Fibroblast of skin of scalp (primary cell): ENCODE measurements at regions not wholly inside any gene's neighbourhood (a gene's known extent, or its start where the extent isn't known, plus 50 kb on each side); places are given as distances from the start of the nearest gene placed in this dataset.
"Not testable (repeated sequence)": the region's sequence is repeated elsewhere in the genome, so short reads cannot be mapped to it uniquely, and the experiment has no call there.

Experiments used
- DNase-seq: peaks from one replicate; pipeline ENCODE4 v3.0.0-alpha.2; 2013

DNA sequence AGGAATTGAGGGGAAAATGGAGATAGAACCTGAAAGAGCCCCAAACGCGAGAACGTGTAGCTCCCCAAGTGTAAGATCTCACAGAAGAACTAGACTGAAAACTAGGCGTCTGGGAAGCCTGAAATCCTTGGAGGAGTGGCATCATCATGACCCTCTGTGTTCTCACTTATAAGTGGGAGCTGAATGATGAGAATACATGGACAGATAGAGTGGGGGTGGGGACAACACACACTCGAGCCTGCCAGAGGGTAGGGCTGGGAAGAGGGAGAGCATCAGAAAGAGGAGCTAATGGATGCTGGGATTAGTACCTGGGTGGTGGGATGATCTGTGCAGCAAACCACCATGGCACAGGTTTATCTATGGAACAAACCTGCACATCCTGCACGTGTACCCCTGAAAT lies 258.7 kb upstream of the NOTCH2NLA start:
- DNase-seq: not testable (repeated sequence)

DNA sequence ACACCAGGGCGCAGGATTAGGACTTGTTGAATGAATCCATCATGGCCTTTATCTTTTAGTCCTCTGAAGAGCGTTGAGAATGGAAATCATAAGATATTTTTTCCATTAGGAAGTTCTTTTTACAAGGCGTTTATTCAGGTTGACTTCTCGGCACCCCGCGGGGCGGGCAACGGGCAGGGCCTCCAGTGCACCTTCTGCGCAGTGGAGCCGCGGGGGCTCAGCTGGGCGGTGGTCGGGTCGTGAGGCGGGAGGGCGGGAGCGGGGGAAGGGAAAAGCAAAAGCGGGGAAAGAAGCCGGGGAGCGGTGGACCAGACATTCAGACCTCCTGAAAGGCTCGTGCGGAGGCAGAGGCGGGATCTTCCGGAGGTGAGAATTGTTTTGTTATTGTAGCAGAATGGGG lies 258.3 kb upstream of the NOTCH2NLA start:
- not testable (repeated sequence) for DNase-seq

DNA sequence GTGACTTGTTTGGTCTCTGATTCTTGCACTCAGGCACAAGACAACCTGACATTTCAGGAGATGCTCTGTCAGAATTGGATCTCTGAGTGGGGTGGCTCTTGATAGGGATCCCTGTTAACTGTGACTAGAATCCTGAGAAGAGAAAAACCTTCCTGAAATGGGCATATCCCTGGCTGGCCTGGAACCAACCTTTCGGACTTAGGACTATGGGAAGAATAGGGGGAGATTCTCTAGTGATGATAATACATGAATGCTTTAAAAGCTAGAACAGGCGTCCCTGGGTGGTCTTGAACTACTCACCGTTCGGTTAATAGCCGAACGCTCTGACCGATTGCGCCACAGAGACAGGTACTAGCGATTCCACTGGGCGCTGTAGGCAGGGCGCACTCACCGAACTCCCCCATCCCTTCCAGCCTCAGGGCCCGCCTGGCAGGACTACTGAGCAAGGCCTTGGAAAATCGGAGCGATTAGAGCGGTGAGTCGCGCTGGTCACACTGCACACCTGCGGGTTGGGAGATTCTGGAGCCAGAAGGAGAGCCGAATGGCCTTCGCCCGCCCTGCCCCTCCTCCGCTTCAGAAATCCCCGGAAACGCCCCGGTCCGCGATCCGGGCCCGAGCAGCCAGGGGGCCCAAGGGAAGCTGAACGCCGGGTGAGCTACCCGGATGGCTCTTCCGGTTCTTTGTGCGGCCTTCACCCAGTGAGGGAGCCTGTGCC lies 257.6 kb upstream of the NOTCH2NLA start:
- peak; percentile 4 for DNase-seq

DNA sequence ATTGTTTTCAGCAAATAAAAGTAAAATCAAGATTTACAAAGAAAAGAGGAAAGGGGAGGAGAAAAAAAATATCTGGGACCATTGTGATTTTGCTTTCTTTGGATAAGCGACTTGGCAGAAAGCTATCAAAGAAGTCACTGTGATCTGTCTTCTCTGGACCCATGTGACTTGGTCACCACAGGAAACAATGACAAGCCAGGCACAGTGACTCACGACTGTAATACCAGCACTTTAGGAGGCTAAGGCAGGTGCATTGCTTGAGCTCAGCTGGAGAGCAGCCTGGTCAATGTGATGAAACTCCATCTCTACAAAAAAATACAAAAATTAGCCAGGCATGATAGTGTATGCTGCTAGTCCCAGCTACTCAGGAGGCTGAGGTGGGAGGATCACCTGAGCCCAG lies 255.4 kb upstream of the NOTCH2NLA start:
- DNase-seq: not testable (repeated sequence)

DNA sequence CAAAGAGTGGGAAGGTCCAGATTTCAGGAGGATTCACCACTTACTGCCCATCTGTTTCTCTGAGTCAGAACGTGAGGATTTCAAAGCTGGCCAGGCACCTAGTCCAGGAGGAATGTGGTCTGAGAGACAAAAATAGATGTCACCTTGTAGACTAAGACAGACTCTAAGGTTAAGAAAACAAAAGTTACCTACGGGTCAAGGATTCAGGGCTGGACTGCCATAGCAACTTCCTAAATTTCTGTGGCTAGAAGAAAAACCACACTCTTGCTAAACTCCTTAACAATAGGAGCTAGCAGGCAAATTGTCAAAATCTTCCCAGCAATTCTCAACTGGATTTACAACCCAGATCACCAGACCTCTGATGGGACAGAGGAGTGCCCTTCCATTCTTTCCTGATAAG lies 250.4 kb upstream of the NOTCH2NLA start:
- DNase-seq: not testable (repeated sequence)

DNA sequence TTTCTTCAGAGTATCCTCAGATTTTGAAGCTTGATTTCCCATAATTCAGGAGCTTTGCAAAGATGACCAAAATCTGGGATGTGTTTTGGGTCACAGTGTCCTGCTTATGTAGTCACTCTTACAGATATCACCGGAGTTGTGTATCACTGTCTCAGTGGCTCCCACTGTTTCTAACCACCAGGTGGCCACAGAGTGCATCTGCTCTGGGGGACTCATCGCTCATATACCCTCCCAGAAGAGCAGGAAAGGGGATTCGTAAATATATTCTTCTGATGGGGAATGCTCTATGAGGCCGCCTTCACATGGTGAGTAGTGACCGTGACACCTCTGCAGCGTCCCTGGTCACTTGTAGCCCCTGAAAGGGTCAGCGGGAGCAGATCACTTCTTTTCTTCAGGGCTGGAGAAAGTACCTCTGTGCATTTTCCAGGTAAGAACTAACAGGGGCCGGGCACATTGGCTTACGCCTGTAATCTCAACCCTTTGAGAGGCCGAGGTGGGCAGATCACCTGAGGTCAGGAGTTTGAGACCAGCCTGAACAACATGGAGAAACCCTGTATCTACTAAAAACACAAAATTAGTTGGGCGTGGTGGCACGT lies 249.4 kb upstream of the NOTCH2NLA start:
- DNase-seq: peak; percentile 36

DNA sequence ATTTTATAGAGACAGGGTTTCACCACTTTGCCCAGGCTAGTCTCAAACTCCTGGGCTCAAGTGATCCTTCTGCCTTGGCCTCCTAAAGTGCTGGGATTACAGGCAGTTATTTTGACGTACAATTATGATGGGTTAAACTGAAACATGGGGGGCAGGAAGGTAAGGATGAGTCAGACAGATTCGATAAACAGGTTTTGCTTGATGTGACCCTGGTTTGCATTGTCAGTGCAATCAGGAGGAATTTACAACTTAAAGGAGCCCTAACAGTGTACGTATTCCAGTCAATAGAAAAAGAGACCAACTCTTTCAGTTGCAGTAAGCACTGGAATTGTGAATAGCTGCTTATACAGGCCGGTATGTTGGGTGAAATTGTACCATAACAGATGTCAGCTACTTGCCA lies 246.3 kb upstream of the NOTCH2NLA start:
- not testable (repeated sequence) for DNase-seq

DNA sequence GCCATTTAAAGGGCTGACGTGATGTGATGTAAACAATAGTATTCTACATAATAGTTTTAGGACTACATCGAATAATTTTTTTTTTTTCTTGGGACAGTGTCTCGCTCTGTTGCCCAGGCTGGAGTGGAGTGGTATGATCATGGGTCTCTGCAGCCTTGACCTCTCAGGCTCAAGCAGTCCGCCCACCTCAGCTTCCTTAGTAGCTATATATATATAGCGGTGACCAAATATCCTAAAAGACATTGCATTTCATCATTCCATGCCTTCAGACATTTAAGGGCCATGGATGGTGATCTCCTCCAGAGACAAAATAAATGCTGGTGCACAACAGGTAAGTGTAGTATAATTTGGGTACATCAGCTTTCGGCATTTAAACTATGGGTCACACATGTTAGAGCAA lies 245.4 kb upstream of the NOTCH2NLA start:
- not testable (repeated sequence) for DNase-seq

DNA sequence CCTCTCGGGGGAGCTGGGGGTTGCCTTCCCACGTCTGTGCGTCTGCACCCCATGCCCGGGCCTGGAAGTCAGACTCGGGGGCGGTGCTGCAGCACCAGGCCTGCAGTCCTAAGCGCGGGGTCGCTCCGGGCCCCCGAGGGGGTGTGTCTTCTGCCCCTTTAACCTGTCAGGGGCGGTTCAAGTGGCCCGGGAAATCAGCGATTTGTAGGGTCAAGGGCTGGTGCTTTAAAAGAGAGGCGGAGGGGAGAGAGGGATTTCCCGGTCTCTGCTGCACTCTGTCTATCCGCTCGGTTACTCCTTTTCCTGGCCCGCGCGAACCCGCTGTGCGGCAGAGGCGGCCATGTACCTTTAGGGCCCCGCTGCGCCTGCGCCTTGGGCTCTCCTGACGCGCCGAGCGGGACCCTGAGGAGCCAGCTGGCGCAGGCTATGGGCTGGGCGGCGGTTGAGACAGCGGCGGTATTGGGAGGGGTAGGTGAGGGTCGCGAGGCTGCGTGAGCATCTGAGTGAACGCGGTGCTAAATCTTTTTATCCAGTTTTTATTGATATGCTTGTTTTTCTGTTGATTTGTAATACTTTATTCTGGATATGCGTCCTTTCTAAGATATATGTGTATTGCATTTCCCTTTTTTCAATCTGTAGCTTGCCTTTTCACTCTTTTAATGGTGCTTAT lies 243.5 kb upstream of the NOTCH2NLA start:
- DNase-seq: peak; percentile 52

DNA sequence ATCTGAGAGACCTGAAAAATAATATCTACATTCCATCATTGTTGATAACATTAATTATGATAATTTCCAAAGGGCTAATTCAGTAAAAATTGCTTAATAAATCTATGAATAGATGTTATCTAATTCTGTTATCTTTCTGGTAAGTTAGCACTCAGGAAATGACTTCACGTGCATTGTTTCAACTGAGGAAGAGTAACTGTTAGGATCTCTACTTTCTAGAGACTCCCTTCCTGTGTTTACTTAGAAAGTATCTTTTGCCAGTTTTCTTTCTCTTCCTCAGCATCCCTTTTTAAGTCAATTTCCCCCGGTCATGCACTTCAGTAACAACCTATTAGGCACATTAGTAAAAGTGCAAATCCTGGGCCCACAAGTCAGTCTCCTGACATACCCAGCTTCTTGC lies 231.1 kb upstream of the NOTCH2NLA start:
- not testable (repeated sequence) for DNase-seq

DNA sequence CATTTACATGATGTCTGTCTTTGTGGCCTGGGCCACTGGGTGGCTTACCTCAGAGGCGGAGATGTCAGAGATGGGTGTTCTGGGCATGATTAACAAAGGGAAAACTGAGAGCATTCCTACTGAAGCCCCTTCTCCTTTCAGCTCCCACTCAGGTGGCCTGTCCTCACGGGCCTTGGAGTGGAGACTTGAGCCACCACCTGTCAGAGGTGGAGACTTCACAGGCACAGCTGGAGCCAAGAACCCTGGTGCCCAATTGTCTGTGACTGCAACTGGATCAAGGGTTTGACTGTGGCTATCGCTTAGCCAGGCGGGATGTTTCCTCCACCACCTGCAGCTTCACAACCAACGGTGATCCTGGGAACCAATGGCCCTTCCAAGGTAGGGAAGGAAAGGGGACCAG lies 230.5 kb upstream of the NOTCH2NLA start:
- DNase-seq: not testable (repeated sequence)

DNA sequence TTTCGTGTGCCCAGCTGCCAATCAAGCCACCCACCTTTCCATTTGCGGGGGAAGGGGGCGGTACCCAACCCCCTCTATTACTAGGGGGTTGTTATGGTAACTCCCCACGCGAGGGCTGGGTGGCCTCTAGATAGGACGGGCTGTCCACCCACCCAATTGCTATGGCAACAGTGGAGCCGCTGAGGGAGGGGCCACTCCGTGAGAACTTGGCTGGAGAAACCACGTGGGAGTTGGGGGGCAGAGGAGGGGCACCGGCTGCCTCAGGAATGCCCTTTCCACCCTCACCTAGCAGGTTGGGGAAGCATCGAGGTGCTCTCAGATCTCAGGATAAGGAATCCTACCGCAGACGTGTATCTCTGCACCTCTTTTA lies 220.0 kb upstream of the NOTCH2NLA start:
- DNase-seq: not testable (repeated sequence)

DNA sequence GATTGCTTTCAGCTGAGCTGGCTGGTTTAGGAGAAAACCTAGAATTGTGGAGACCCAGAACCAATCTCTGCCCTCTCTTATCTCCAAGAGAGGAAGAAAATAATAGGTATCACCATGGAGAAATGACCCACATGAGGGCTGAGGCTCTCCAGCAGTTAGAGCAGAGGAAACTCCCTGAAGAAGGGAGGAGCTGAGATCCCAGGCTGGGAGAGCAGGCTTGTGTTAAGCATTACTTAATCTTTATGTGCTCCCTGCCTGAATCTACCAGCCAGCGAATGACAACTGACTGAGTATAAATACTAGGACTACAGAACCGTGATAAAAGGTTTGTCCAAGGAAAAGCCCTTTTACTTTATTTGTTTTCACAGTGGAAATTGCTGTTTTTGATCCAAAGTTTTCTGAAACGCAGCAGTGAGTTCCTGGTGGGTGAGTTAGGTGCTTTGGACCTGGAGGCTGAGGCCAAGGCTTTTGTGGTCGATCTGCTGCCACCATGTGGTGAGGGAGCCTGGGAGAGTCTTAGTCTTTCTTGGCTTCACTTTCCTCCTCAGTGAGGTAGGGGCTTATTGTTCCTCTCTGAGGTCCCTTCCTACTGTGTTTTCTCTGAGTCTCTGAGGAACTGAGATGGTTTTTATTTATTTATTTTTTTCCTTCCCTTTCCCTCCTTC lies 219.5 kb upstream of the NOTCH2NLA start:
- DNase-seq: not testable (repeated sequence)

DNA sequence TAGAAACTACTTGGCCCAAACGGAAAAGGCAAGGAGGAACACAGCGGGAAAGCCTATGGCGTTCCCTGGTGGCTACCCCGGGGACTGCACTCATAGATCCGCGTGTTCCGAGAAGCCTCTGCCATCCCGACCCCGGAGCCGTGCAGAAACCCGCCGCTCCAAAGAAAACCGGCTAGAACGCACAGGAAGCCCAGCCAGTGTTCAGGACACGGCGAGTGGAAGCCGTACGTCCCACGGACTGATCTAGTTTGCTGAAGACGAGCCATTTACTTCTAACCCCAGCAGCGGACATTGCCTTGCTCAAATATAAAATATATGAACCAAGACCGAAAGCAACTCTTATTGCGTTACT lies 215.0 kb upstream of the NOTCH2NLA start:
- DNase-seq: peak; percentile 14

DNA sequence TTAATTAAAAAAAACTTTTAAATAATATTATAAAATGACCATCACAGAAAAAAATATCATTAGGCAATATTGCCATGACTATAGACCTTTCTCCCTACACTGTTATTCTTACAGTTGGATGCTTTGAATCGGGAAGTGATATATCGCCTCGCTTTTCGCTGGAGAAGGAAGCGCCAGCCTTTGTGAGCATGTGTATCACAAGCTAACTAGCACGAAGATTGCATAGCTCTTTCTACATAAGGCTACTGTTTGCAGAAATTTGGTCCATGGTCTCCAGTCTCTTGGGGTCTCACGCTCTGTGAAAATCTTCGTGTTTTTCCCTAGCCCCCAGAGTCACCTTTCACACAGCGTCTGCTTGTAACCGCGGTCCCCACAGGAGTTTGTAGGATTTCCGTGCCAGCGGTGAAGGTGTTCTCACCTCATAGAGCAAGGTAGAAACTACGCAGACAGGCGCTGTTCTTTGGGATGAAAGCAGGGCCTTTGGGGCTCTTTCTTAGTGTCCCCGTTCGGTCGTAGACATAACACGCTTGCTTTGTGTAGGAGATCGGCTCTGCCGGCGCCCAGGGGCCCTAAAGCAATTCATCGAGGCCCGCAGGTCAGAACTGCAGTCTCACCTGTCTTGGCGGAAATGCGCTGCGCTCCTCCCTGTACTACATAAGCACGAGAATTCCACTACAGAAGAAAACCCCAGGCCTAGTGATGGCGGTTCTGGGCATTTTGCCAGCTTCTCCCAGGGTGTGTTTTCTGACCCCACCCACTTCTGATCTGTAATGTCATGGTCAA lies 214.5 kb upstream of the NOTCH2NLA start:
- not testable (repeated sequence) for DNase-seq

DNA sequence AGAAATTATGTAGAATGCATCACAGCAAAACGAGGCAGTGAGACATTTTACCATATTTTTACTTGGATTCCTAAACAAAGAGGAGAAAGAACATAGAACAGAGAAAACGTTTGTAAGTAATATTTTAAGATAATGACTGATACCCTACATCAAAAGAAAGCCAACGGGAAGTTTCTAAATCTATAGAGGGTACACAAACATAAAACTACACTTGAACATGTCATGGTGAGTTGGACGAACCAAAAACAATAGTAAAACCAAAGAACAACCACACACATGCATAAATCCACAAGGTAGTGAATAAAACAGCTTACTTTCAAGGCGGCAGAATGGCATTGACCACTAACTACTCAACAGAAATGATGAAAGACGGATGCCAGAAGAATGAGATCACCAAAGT lies 209.7 kb upstream of the NOTCH2NLA start:
- DNase-seq: not testable (repeated sequence)

DNA sequence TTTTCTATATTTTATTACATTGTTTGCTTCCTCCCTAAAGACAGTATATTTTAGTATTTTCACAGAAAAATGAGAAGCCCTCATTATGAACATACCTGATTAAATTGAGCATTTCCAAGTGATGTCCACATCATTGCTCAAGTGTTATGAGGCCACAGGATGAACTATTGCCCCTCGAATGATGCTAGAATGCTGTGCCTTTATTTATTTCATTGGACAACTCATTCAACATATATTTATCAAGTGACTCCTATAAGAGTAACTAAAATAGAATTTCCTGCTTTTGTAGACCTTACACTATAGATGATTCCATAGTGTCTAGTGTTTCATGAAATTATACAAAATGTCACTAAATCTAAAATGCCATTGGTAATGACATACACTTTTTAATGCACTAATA lies 187.8 kb upstream of the NOTCH2NLA start:
- not testable (repeated sequence) for DNase-seq

DNA sequence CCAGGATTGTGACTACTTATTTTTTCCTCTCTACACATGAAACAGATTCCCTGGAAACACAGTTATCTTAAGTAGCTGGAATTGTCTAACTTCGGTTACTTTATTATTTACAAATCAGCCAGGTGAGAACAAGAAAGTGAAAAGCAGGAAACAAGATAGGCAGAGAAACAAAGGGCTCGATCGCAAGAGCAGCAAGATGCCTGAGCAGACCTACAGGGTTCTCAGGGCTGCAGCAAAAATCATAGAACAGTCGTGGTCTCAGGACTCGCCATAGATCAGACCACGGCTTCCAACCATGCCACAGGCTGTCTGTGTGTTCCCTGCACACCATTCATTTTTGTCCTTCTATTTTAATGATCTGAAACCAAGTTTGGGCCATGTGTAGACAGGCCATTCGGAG lies 186.2 kb upstream of the NOTCH2NLA start:
- DNase-seq: not testable (repeated sequence)

DNA sequence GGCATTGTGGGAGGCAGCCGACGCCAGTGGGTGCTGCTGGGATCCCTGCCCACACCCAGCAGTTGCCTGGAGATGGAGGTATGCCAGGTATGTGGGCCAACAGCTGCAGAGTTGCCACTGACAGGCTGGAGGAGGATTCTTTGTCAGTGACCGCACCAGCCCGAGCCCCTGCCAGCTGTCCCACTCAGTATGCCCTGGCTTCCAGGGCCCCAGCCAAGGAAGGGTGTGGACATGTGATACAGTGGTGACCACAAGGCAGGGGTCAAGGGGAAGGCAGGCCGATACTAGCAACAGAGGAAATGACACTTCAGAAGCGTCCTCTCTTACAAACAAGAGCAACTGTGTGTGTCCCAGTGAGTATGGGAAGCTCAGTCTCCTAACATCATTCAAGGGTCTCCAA lies 185.1 kb upstream of the NOTCH2NLA start:
- peak; percentile 10 for DNase-seq

DNA sequence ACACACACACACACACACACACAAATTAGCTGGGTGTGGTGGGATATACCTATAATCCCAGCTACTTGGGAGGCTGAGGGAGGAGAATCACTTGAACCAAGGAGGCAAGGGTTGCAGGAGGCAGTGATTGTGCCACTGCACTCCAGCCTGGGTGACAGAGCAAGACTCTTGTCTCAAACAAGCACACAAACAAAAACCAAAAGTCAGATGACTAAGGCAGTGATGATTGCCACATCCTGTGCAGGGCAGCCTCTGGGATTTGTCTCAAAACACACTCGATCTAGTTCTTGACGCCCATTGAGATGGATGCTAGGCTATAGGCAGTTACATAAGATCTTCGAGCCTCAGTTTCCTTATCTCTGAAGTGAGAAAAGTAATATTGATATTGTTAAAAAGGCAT lies 183.1 kb upstream of the NOTCH2NLA start:
- DNase-seq: not testable (repeated sequence)

DNA sequence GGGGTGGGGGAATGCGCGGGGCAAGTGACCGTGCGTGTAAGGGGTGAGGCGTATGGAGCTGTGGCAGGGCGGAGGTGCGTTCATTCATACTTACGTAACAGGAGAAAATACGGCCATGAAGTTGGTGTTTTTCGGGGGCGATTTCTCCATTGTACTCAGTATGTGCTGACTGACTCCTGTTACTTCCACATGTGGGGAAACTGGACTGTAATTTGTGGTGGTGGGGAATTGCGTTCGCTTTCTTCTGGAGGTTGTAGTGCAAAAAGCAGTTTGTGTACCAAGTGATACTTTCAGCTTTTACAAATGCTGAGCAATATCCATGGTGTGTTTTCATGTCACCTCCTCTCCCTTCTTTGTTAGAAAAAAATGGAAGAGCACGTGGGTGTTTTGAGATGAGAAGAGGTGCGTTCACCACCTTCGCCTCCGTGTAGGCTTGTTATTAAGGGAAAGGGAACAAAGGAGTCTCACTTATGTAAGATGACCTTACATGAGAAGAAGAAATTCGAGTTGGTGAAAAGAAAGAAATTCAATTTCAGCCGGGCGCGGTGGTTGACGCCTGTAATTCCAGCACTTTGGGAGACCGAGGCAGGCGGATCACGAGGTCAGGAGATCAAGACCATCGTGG lies 181.1 kb upstream of the NOTCH2NLA start:
- peak; percentile 68 for DNase-seq
